ENCODE measurements at regions not wholly inside any gene's neighbourhood (a gene's known extent, or its start where the extent isn't known, plus 50 kb on each side); places are given as distances from the start of the nearest gene placed in this dataset.

GRCh38 chr20:50369225-50370035 is 140.8 kb upstream of the PTPN1 start:
- Histone ChIP-seq H3K79me2 (ENCODE audit: insufficient read depth, low read length) (no peaks in the 10 kb centered on the region), H3K27me3 (ENCODE audit: low read length) (no peaks in the 10 kb centered on the region), H3K36me3 (ENCODE audit: low read length) (no peaks in the 10 kb centered on the region), H3K4me3 (ENCODE audit: insufficient read depth, low read length, poor library complexity, severe bottlenecking) (no peak overlapping the region), H2AFZ (ENCODE audit: low read depth, low read length, severe bottlenecking) (no peak overlapping the region), H3K9me3 (ENCODE audit: insufficient read depth, low read length) (no peaks in the 10 kb centered on the region), H3K9me2 (replicated peaks; ENCODE audit: insufficient read depth, low read length) (no peaks in the 10 kb centered on the region), H4K20me1 (ENCODE audit: low read depth, low read length) (no peaks in the 10 kb centered on the region), H3F3A (ENCODE audit: insufficient read depth) (no peaks in the 10 kb centered on the region), H3K27ac (ENCODE audit: low read depth, low read length) (no peak overlapping the region), H3K4me2 (ENCODE audit: low read depth, low read length, poor library complexity, severe bottlenecking) (no peak overlapping the region), H3K9ac (ENCODE audit: low read length) (no peak overlapping the region)
- TF ChIP-seq EZH2phosphoT487 (conservative IDR thresholded peaks at IDR 0.05; ENCODE audit: low read length) (no peak), CTCF (IDR thresholded peaks at IDR 0.05; ENCODE audit: insufficient read depth, low read length, poor library complexity, severe bottlenecking) (no peak)

- Histone ChIP-seq H3K9me3 (ENCODE audit: insufficient read depth, low read length) (no peaks in the 10 kb centered on the region), H3K4me3 (ENCODE audit: insufficient read depth, low read length, poor library complexity, severe bottlenecking) (no peak overlapping the region), H3K27me3 (ENCODE audit: low read length) (no peaks in the 10 kb centered on the region), H2AFZ (ENCODE audit: low read depth, low read length, severe bottlenecking) (no peak overlapping the region), H3K79me2 (ENCODE audit: insufficient read depth, low read length) (no peaks in the 10 kb centered on the region), H3F3A (ENCODE audit: insufficient read depth) (no peaks in the 10 kb centered on the region), H4K20me1 (ENCODE audit: low read depth, low read length) (no peaks in the 10 kb centered on the region), H3K9ac (ENCODE audit: low read length) (no peak overlapping the region), H3K9me2 (replicated peaks; ENCODE audit: insufficient read depth, low read length) (no peaks in the 10 kb centered on the region), H3K27ac (ENCODE audit: low read depth, low read length) (no peak overlapping the region), H3K4me2 (ENCODE audit: low read depth, low read length, poor library complexity, severe bottlenecking) (no peak overlapping the region), H3K36me3 (ENCODE audit: low read length) (no peaks in the 10 kb centered on the region)
- TF ChIP-seq CTCF (IDR thresholded peaks at IDR 0.05; ENCODE audit: insufficient read depth, low read length, poor library complexity, severe bottlenecking), result no peak
- TF ChIP-seq EZH2phosphoT487 (conservative IDR thresholded peaks at IDR 0.05; ENCODE audit: low read length), result no peak
Observed at GRCh38 chr20:50370036-50370566, 140.1 kb upstream of the PTPN1 start.

- Histone ChIP-seq H2AFZ (ENCODE audit: low read depth, low read length, severe bottlenecking) (no peak overlapping the region), H3K27me3 (ENCODE audit: low read length) (no peaks in the 10 kb centered on the region), H3K9me3 (ENCODE audit: insufficient read depth, low read length) (no peaks in the 10 kb centered on the region), H4K20me1 (ENCODE audit: low read depth, low read length) (no peaks in the 10 kb centered on the region), H3K36me3 (ENCODE audit: low read length) (no peaks in the 10 kb centered on the region), H3K9me2 (replicated peaks; ENCODE audit: insufficient read depth, low read length) (no peaks in the 10 kb centered on the region), H3K4me3 (ENCODE audit: insufficient read depth, low read length, poor library complexity, severe bottlenecking) (no peak overlapping the region), H3K27ac (ENCODE audit: low read depth, low read length) (no peak overlapping the region), H3K4me2 (ENCODE audit: low read depth, low read length, poor library complexity, severe bottlenecking) (no peak overlapping the region), H3F3A (ENCODE audit: insufficient read depth) (no peaks in the 10 kb centered on the region), H3K79me2 (ENCODE audit: insufficient read depth, low read length) (no peaks in the 10 kb centered on the region), H3K9ac (ENCODE audit: low read length) (no peak overlapping the region)
- no peak for TF ChIP-seq CTCF (IDR thresholded peaks at IDR 0.05; ENCODE audit: insufficient read depth, low read length, poor library complexity, severe bottlenecking)
- no peak for TF ChIP-seq EZH2phosphoT487 (conservative IDR thresholded peaks at IDR 0.05; ENCODE audit: low read length)
Observed at GRCh38 chr20:50371878-50372769, 138.1 kb upstream of the PTPN1 start.

Data from SU-DHL-6 (cell line).